ENCODE measurements at regions not wholly inside any gene's neighbourhood (a gene's known extent, or its start where the extent isn't known, plus 50 kb on each side); places are given as distances from the start of the nearest gene placed in this dataset.

DNA sequence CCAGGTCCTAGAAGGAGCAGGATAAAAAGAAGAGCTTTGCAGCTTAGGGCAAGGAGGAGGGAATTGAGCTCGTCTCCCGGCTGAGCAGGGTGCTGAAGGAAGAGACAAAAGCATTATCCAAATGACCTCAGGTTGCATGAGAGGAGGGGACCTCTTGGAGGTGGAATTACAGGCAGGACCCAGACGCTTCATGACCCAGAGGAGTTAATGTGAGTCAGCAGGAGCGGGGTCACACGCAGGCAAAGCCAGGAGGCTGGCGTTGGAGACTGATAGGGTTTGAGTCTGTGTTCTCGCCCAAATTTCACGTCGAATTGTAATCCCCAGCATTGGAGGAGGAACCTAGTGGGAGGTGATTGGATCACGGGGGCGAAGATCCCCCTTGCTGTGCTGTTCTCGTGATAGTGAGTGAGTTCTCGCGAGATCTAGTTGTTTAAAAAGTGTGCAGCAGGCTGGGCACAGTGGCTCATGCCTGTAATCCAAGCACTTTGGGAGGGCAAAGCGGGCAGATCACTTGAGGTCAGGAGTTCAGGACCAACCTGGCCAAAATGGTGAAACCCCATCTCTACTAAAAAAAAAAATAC lies 63.7 kb upstream of the AUTS2 start:
- TF ChIP-seq YY1 (IDR thresholded peaks at IDR 0.05), result no peak
- TF ChIP-seq GABPA (IDR thresholded peaks at IDR 0.05 in 1 of 2, conservative IDR thresholded peaks at IDR 0.05 in 1 of 2), result no peak
- TF ChIP-seq FOXA2 (IDR thresholded peaks at IDR 0.05), result no peak
- 54% methylated on average over 15 of the region's 15 CpGs for whole genome bisulfite sequencing
- no peak for DNase-seq (ENCODE audit: low spot score)
- H3K36me3 ChIP-seq (ENCODE audit: control insufficient read depth in 4 of 4, insufficient read depth in 3 of 4, low read depth in 1 of 4, low read length in 3 of 4), result no peaks in the 10 kb centered on the region
- no peaks in the 10 kb centered on the region for H3K9me3 ChIP-seq (ENCODE audit: control insufficient read depth in 4 of 4, low read length in 3 of 4)
- no peak overlapping the region for H3K9ac ChIP-seq (ENCODE audit: low read depth in 1 of 2, low read length in 2 of 2)
- H3K27me3 ChIP-seq (ENCODE audit: control insufficient read depth in 4 of 4, insufficient read depth in 4 of 4, low read length in 3 of 4), result no peaks in the 10 kb centered on the region
- no peak overlapping the region for H3K4me3 ChIP-seq (ENCODE audit: low read depth in 1 of 3, low read length in 3 of 3)
- no peaks in the 10 kb centered on the region for H3K4me1 ChIP-seq (ENCODE audit: control insufficient read depth in 4 of 4, insufficient read depth in 4 of 4, low read length in 3 of 4)
- no peak overlapping the region for H3K27ac ChIP-seq (ENCODE audit: low read depth in 1 of 2, low read length in 2 of 2)

- no peaks in the 10 kb centered on the region for H3K36me3 ChIP-seq (ENCODE audit: control insufficient read depth in 4 of 4, insufficient read depth in 3 of 4, low read depth in 1 of 4, low read length in 3 of 4)
- no peaks in the 10 kb centered on the region for H3K4me1 ChIP-seq (ENCODE audit: control insufficient read depth in 4 of 4, insufficient read depth in 4 of 4, low read length in 3 of 4)
- WGBS, result 86% methylated on average over 4 of the region's 4 CpGs
- H3K4me3 ChIP-seq (ENCODE audit: low read depth in 1 of 3, low read length in 3 of 3), result no peak overlapping the region
- H3K27ac ChIP-seq (ENCODE audit: low read depth in 1 of 2, low read length in 2 of 2), result no peak overlapping the region
- no peak for DNase-seq (ENCODE audit: low spot score)
- no peak for TF ChIP-seq ATF3 (IDR thresholded peaks at IDR 0.05)
- TF ChIP-seq YY1 (IDR thresholded peaks at IDR 0.05), result no peak
- TF ChIP-seq RAD21 (IDR thresholded peaks at IDR 0.05), result no peak
- TF ChIP-seq CTCF (IDR thresholded peaks at IDR 0.05; ENCODE audit: low read depth, low read length, missing input control), result no peak
- TF ChIP-seq SP1 (IDR thresholded peaks at IDR 0.05), result no peak
- TF ChIP-seq RXRA (IDR thresholded peaks at IDR 0.05), result no peak
- TF ChIP-seq TAF1 (conservative IDR thresholded peaks at IDR 0.05), result no peak
- no peak for TF ChIP-seq GABPA (IDR thresholded peaks at IDR 0.05 in 1 of 2, conservative IDR thresholded peaks at IDR 0.05 in 1 of 2)
- no peak for TF ChIP-seq MAX (IDR thresholded peaks at IDR 0.05)
- TF ChIP-seq, protein P1, sequence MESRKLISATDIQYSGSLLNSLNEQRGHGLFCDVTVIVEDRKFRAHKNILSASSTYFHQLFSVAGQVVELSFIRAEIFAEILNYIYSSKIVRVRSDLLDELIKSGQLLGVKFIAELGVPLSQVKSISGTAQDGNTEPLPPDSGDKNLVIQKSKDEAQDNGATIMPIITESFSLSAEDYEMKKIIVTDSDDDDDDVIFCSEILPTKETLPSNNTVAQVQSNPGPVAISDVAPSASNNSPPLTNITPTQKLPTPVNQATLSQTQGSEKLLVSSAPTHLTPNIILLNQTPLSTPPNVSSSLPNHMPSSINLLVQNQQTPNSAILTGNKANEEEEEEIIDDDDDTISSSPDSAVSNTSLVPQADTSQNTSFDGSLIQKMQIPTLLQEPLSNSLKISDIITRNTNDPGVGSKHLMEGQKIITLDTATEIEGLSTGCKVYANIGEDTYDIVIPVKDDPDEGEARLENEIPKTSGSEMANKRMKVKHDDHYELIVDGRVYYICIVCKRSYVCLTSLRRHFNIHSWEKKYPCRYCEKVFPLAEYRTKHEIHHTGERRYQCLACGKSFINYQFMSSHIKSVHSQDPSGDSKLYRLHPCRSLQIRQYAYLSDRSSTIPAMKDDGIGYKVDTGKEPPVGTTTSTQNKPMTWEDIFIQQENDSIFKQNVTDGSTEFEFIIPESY (IDR thresholded peaks at IDR 0.05), result no peak
- no peak for TF ChIP-seq HNF4G (IDR thresholded peaks at IDR 0.05)
- no peak overlapping the region for H3K9ac ChIP-seq (ENCODE audit: low read depth in 1 of 2, low read length in 2 of 2)
- no peaks in the 10 kb centered on the region for H3K27me3 ChIP-seq (ENCODE audit: control insufficient read depth in 4 of 4, insufficient read depth in 4 of 4, low read length in 3 of 4)
- peaks cover 0 to 7% (median 4%) of the 10 kb centered on the region in 4 donors for H3K9me3 ChIP-seq (ENCODE audit: control insufficient read depth in 4 of 4, low read length in 3 of 4)
Measured at GRCh38 chr7:69537691-69538090, 60.6 kb upstream of the AUTS2 start.

GRCh38 chr7:69539531-69539930 lies 58.7 kb upstream of the AUTS2 start:
- H3K9ac ChIP-seq (ENCODE audit: low read depth in 1 of 2, low read length in 2 of 2), result no peak overlapping the region
- no peaks in the 10 kb centered on the region for H3K36me3 ChIP-seq (ENCODE audit: control insufficient read depth in 4 of 4, insufficient read depth in 3 of 4, low read depth in 1 of 4, low read length in 3 of 4)
- no peaks in the 10 kb centered on the region for H3K27me3 ChIP-seq (ENCODE audit: control insufficient read depth in 4 of 4, insufficient read depth in 4 of 4, low read length in 3 of 4)
- H3K9me3 ChIP-seq (ENCODE audit: control insufficient read depth in 4 of 4, low read length in 3 of 4), result peaks cover 0 to 7% (median 4%) of the 10 kb centered on the region in 4 donors
- DNase-seq (ENCODE audit: low spot score), result no peak
- WGBS, result 77% methylated on average over 4 of the region's 4 CpGs
- H3K4me1 ChIP-seq (ENCODE audit: control insufficient read depth in 4 of 4, insufficient read depth in 4 of 4, low read length in 3 of 4), result no peaks in the 10 kb centered on the region
- no peak for TF ChIP-seq RXRA (IDR thresholded peaks at IDR 0.05)
- TF ChIP-seq, protein P1 (IDR thresholded peaks at IDR 0.05), result no peak
- TF ChIP-seq TAF1 (conservative IDR thresholded peaks at IDR 0.05), result no peak
- TF ChIP-seq FOXA2 (IDR thresholded peaks at IDR 0.05), result no peak
- TF ChIP-seq HNF4A (conservative IDR thresholded peaks at IDR 0.05), result no peak
- TF ChIP-seq MAX (IDR thresholded peaks at IDR 0.05), result no peak
- TF ChIP-seq, protein P2, sequence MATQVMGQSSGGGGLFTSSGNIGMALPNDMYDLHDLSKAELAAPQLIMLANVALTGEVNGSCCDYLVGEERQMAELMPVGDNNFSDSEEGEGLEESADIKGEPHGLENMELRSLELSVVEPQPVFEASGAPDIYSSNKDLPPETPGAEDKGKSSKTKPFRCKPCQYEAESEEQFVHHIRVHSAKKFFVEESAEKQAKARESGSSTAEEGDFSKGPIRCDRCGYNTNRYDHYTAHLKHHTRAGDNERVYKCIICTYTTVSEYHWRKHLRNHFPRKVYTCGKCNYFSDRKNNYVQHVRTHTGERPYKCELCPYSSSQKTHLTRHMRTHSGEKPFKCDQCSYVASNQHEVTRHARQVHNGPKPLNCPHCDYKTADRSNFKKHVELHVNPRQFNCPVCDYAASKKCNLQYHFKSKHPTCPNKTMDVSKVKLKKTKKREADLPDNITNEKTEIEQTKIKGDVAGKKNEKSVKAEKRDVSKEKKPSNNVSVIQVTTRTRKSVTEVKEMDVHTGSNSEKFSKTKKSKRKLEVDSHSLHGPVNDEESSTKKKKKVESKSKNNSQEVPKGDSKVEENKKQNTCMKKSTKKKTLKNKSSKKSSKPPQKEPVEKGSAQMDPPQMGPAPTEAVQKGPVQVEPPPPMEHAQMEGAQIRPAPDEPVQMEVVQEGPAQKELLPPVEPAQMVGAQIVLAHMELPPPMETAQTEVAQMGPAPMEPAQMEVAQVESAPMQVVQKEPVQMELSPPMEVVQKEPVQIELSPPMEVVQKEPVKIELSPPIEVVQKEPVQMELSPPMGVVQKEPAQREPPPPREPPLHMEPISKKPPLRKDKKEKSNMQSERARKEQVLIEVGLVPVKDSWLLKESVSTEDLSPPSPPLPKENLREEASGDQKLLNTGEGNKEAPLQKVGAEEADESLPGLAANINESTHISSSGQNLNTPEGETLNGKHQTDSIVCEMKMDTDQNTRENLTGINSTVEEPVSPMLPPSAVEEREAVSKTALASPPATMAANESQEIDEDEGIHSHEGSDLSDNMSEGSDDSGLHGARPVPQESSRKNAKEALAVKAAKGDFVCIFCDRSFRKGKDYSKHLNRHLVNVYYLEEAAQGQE (IDR thresholded peaks at IDR 0.05), result no peak
- TF ChIP-seq EGR1 (IDR thresholded peaks at IDR 0.05; ENCODE audit: low read depth in 2 of 2), result no peak
- no peak for TF ChIP-seq YY1 (IDR thresholded peaks at IDR 0.05)
- no peak for TF ChIP-seq JUND (IDR thresholded peaks at IDR 0.05)
- H3K4me3 ChIP-seq (ENCODE audit: low read depth in 1 of 3, low read length in 3 of 3), result no peak overlapping the region
- no peak overlapping the region for H3K27ac ChIP-seq (ENCODE audit: low read depth in 1 of 2, low read length in 2 of 2)
